ENCODE measurements at regions not wholly inside any gene's neighbourhood (a gene's known extent, or its start where the extent isn't known, plus 50 kb on each side); places are given as distances from the start of the nearest gene placed in this dataset.
"Not testable (repeated sequence)": the region's sequence is repeated elsewhere in the genome, so short reads cannot be mapped to it uniquely, and the experiment has no call there.

GRCh38 chr6:82507112-82507511, 143.5 kb downstream of the TPBG start:
- no peak for DNase-seq (ENCODE audit: low read depth, low spot score)

- no peak for DNase-seq (ENCODE audit: low read depth, low spot score)
Observed at GRCh38 chr6:82511546-82511945, 147.9 kb downstream of the TPBG start.

- not testable (repeated sequence) for DNase-seq (ENCODE audit: low read depth, low spot score)
Observed at GRCh38 chr6:82517896-82518295, 154.3 kb downstream of the TPBG start.

- no peak for DNase-seq (ENCODE audit: low read depth, low spot score)
Observed at GRCh38 chr6:82521369-82521768, 157.8 kb downstream of the TPBG start.

- DNase-seq (ENCODE audit: low read depth, low spot score), result no peak
Observed at GRCh38 chr6:82521861-82522260, 158.2 kb downstream of the TPBG start.

- DNase-seq (ENCODE audit: low read depth, low spot score), result no peak
Observed at GRCh38 chr6:82524031-82524430, 160.4 kb downstream of the TPBG start.

- no peak for DNase-seq (ENCODE audit: low read depth, low spot score)
Observed at GRCh38 chr6:82525775-82526495, 162.3 kb downstream of the TPBG start.

GRCh38 chr6:82529960-82530460, 166.4 kb downstream of the TPBG start:
- DNase-seq (ENCODE audit: low read depth, low spot score), result not testable (repeated sequence)

GRCh38 chr6:82534876-82535275, 171.3 kb downstream of the TPBG start:
- DNase-seq (ENCODE audit: low read depth, low spot score), result no peak

- DNase-seq (ENCODE audit: low read depth, low spot score), result not testable (repeated sequence)
Observed at GRCh38 chr6:82549480-82549879, 185.9 kb downstream of the TPBG start.

- not testable (repeated sequence) for DNase-seq (ENCODE audit: low read depth, low spot score)
Observed at GRCh38 chr6:82551311-82551710, 187.7 kb downstream of the TPBG start.

- DNase-seq (ENCODE audit: low read depth, low spot score), result no peak
Observed at GRCh38 chr6:82551831-82552230, 188.2 kb downstream of the TPBG start.

- DNase-seq (ENCODE audit: low read depth, low spot score), result peak; percentile 45
Observed at GRCh38 chr6:82553863-82554531, 190.4 kb downstream of the TPBG start.

GRCh38 chr6:82554666-82555065, 191.0 kb downstream of the TPBG start:
- no peak for DNase-seq (ENCODE audit: low read depth, low spot score)

- DNase-seq (ENCODE audit: low read depth, low spot score), result no peak
Observed at GRCh38 chr6:82555801-82556200, 192.2 kb downstream of the TPBG start.

GRCh38 chr6:82558531-82558930, 194.9 kb downstream of the TPBG start:
- DNase-seq (ENCODE audit: low read depth, low spot score), result not testable (repeated sequence)

GRCh38 chr6:82567621-82568020, 204.0 kb downstream of the TPBG start:
- no peak for DNase-seq (ENCODE audit: low read depth, low spot score)

GRCh38 chr6:82568290-82568993, 204.8 kb downstream of the TPBG start:
- DNase-seq (ENCODE audit: low read depth, low spot score), result no peak

GRCh38 chr6:82569022-82569421, 205.4 kb downstream of the TPBG start:
- no peak for DNase-seq (ENCODE audit: low read depth, low spot score)

- peak; percentile 79 for DNase-seq (ENCODE audit: low read depth, low spot score)
Observed at GRCh38 chr6:82570083-82570482, 206.5 kb downstream of the TPBG start.

GRCh38 chr6:82571455-82571854, 207.8 kb downstream of the TPBG start:
- no peak for DNase-seq (ENCODE audit: low read depth, low spot score)

- DNase-seq (ENCODE audit: low read depth, low spot score), result no peak
Observed at GRCh38 chr6:82573254-82573972, 209.8 kb downstream of the TPBG start.

Data from brain pericyte (primary cell).